Lower lobe of right lung (tissue), 2 donors: ENCODE measurements at regions not wholly inside any gene's neighbourhood (a gene's known extent, or its start where the extent isn't known, plus 50 kb on each side); places are given as distances from the start of the nearest gene placed in this dataset.

Experiments used
- ATAC-seq, 2 donors: fragments of 200-7000 bp; cut with Tn5 transposase; one replicate each; pipeline ENCODE4 v1.9.1; 2020 to 2022; ENCODE audit warnings: mild to moderate bottlenecking in 2 of 2, moderate library complexity in 2 of 2
- DNase-seq: peaks from one replicate; pipeline ENCODE4 v3.0.0-alpha.2; 2020
- H3K27ac ChIP-seq: fragments of 200-600 bp; one replicate; pipeline ENCODE4 v1.8.0; 2022
- H3K27me3 ChIP-seq: fragments of 200-600 bp; one replicate; pipeline ENCODE4 v1.8.0; 2022; ENCODE audit warnings: low read depth
- H3K36me3 ChIP-seq: fragments of 200-600 bp; one replicate; pipeline ENCODE4 v1.8.0; 2022; ENCODE audit warnings: mild to moderate bottlenecking
- H3K4me1 ChIP-seq: fragments of 200-600 bp; one replicate; pipeline ENCODE4 v1.8.0; 2022
- H3K4me3 ChIP-seq: fragments of 200-600 bp; one replicate; pipeline ENCODE4 v1.8.0; 2022; ENCODE audit warnings: mild to moderate bottlenecking
- H3K9me3 ChIP-seq: fragments of 200-600 bp; one replicate; pipeline ENCODE4 v1.8.0; 2022
- CTCF ChIP-seq: fragments of 200-600 bp; IDR thresholded peaks from one replicate; pipeline ENCODE4 v1.8.0; 2022; ENCODE audit warnings: antibody characterized with exemption, mild to moderate bottlenecking
- intact Hi-C: fragments of 100-400 bp; cut with DNase I; formaldehyde crosslinking; loops from one replicate; pipeline ENCODE4 v1.11.0; 2022
- donor health status: DM: no; HTN: yes; CAD: no; lungs with severe emphysema.

GRCh38 chr12:19834592-19834991, 395.3 kb downstream of the AEBP2 start:
- ATAC-seq = no peak
- Histone ChIP-seq H3K36me3 (no peaks in the 10 kb centered on the region), H3K27ac (no peak overlapping the region), H3K4me1 (no peaks in the 10 kb centered on the region), H3K9me3 (no peaks in the 10 kb centered on the region), H3K27me3 (no peaks in the 10 kb centered on the region), H3K4me3 (no peak overlapping the region)
- TF ChIP-seq CTCF = no peak
- DNase-seq = no peak
- intact Hi-C loops = no loop called here

- Histone ChIP-seq H3K27ac (no peak overlapping the region), H3K27me3 (no peaks in the 10 kb centered on the region), H3K36me3 (no peaks in the 10 kb centered on the region), H3K9me3 (no peaks in the 10 kb centered on the region), H3K4me3 (no peak overlapping the region), H3K4me1 (no peaks in the 10 kb centered on the region)
- TF ChIP-seq CTCF = no peak
- no peak for DNase-seq
- intact Hi-C loops = no loop called here
- ATAC-seq = no peak
These were observed 396.8 kb downstream of the AEBP2 start for GRCh38 chr12:19836056-19836455.

- intact Hi-C loops = no loop called here
- no peaks in the 10 kb centered on the region for H3K9me3 ChIP-seq
These were observed 397.2 kb downstream of the AEBP2 start for GRCh38 chr12:19836456-19836855.

GRCh38 chr12:19837543-19837942, 398.3 kb downstream of the AEBP2 start:
- H3K4me1 ChIP-seq = no peaks in the 10 kb centered on the region
- intact Hi-C loops = no loop called here
- no peaks in the 10 kb centered on the region for H3K27me3 ChIP-seq
- H3K27ac ChIP-seq = no peak overlapping the region
- no peaks in the 10 kb centered on the region for H3K36me3 ChIP-seq
- ATAC-seq (no peak), DNase-seq (no peak)
- no peak for TF ChIP-seq CTCF
- no peak overlapping the region for H3K4me3 ChIP-seq
- H3K9me3 ChIP-seq = no peaks in the 10 kb centered on the region

More at GRCh38 chr12:19836456-19836855, 397.2 kb downstream of the AEBP2 start:
- ATAC-seq (no peak), DNase-seq (no peak)
- Histone ChIP-seq H3K36me3 (no peaks in the 10 kb centered on the region), H3K4me3 (no peak overlapping the region), H3K27ac (no peak overlapping the region), H3K27me3 (no peaks in the 10 kb centered on the region), H3K4me1 (no peaks in the 10 kb centered on the region)
- no peak for TF ChIP-seq CTCF

GRCh38 chr12:19841451-19841850, 402.2 kb downstream of the AEBP2 start:
- H3K4me1 ChIP-seq = no peaks in the 10 kb centered on the region
- no peak overlapping the region for H3K4me3 ChIP-seq
- no peak overlapping the region for H3K27ac ChIP-seq
- H3K9me3 ChIP-seq = no peaks in the 10 kb centered on the region
- H3K36me3 ChIP-seq = no peaks in the 10 kb centered on the region
- no peaks in the 10 kb centered on the region for H3K27me3 ChIP-seq
- DNase-seq = no peak
- ATAC-seq = no peak
- intact Hi-C loops = no loop called here
- no peak for TF ChIP-seq CTCF

- Histone ChIP-seq H3K9me3 (no peaks in the 10 kb centered on the region), H3K4me1 (no peaks in the 10 kb centered on the region), H3K27me3 (no peaks in the 10 kb centered on the region), H3K27ac (no peak overlapping the region), H3K4me3 (no peak overlapping the region), H3K36me3 (no peaks in the 10 kb centered on the region)
- DNase-seq (no peak), ATAC-seq (no peak)
- TF ChIP-seq CTCF = no peak
- intact Hi-C loops = no loop called here
These were observed 402.8 kb downstream of the AEBP2 start for GRCh38 chr12:19842116-19842515.
